ENCODE measurements at regions not wholly inside any gene's neighbourhood (a gene's known extent, or its start where the extent isn't known, plus 50 kb on each side); places are given as distances from the start of the nearest gene placed in this dataset.
A peak's percentile ranks its signal among the peaks of the same experiment; 100 is the strongest.

DNA sequence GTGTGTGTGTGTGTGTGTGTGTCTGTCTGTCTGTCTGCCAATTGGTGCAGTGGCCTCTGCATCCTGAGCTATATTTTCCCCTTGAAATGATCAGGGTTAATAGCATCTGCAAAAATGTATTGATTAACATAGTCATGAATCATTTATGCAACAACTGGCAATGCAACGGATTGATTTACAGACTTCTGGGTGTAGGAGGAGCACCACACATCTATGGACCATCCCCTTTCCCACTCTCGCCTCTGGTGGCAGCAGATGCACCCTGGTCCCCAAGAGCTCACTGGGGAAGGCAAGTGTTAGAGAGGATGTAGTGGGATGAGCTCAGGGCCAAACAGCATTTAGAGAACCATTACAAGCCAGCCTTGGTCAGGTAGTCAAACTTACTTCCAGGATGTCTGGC lies 272.7 kb upstream of the C2CD4B start:
- no peaks in the 10 kb centered on the region for H3K36me3 ChIP-seq (ENCODE audit: control insufficient read depth, insufficient read depth, low read length)
- H3K4me1 ChIP-seq (ENCODE audit: control insufficient read depth, insufficient read depth, low read length) = peaks cover 4% of the 10 kb centered on the region
- no peak overlapping the region for H3K4me3 ChIP-seq (ENCODE audit: low read depth, low read length)
- WGBS (ENCODE audit: insufficient coverage) = no CpG with 5 or more reads among the region's 2 CpGs
- no peaks in the 10 kb centered on the region for H3K9me3 ChIP-seq (ENCODE audit: control insufficient read depth, insufficient read depth, low read length)
- no peak overlapping the region for H3K27ac ChIP-seq (ENCODE audit: low read depth, low read length)
- no peaks in the 10 kb centered on the region for H3K27me3 ChIP-seq (ENCODE audit: control insufficient read depth, insufficient read depth, low read length)
- DNase-seq (ENCODE audit: low read depth in 4 of 6, low spot score in 6 of 6) = no peak

DNA sequence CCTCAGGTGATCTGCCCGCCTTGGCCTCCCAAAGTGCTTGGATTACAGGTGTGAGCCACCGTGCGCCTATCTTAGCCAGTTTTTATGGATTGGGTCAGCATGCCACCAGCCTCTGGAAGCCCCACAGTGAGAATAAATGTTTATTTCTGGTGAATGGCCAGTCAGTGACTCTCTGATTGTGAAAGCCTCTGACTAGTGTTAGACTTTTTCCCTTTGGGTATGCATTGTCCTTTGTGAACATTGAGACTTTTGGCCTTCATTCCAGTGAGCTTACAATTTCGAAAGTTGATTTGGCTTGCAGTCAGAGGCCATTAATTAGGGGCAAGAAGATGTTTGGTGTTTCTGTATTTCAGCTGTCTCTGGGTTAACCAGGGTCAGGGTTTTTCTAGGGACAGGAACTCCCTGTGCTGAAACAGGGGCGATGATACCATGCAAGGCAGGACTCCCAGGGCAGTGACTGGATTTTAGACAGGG lies 274.5 kb upstream of the C2CD4B start:
- 62% methylated on average over 5 of the region's 5 CpGs for WGBS (ENCODE audit: insufficient coverage)
- H3K36me3 ChIP-seq (ENCODE audit: control insufficient read depth, insufficient read depth, low read length) = no peaks in the 10 kb centered on the region
- no peaks in the 10 kb centered on the region for H3K9me3 ChIP-seq (ENCODE audit: control insufficient read depth, insufficient read depth, low read length)
- no peak for DNase-seq (ENCODE audit: low read depth in 4 of 6, low spot score in 6 of 6)
- H3K27me3 ChIP-seq (ENCODE audit: control insufficient read depth, insufficient read depth, low read length) = no peaks in the 10 kb centered on the region
- H3K27ac ChIP-seq (ENCODE audit: low read depth, low read length) = no peak overlapping the region
- H3K4me1 ChIP-seq (ENCODE audit: control insufficient read depth, insufficient read depth, low read length) = peaks cover 4% of the 10 kb centered on the region
- no peak overlapping the region for H3K4me3 ChIP-seq (ENCODE audit: low read depth, low read length)

DNA sequence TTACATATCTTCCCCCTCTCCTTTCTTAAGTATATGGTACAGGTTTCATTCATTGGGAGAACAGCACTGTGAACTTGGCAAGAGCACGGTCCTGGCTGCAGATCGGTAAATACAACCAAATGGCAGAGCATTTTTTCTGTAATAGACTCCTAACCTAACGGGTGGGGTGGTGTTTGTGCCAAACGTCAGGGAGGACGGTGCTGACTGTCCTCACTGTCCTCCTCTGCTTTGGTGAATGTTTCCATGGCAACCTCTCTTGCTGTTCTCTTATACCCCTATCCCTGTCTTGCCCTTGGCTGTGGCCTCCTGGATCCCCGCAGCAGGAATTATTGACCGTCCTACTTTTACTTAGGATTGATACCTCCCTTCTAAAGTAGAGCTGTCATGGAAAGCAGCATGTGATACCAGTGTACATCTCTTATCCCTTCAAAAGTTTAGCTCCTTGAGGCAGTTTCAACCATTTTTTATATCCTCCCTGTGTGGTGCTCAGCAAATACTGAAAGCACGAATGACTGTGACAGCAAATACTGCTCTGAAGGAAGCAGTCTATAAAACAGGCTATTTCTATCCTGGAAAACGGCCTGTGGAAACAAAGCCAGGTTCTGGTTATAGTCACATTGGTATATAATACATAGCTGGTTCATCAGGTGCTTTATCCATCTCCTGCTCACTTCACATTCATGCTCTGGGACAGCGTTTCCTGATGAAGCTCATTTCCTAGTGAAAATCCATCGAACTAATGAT lies 275.4 kb upstream of the C2CD4B start:
- no peak overlapping the region for H3K27ac ChIP-seq (ENCODE audit: low read depth, low read length)

DNA sequence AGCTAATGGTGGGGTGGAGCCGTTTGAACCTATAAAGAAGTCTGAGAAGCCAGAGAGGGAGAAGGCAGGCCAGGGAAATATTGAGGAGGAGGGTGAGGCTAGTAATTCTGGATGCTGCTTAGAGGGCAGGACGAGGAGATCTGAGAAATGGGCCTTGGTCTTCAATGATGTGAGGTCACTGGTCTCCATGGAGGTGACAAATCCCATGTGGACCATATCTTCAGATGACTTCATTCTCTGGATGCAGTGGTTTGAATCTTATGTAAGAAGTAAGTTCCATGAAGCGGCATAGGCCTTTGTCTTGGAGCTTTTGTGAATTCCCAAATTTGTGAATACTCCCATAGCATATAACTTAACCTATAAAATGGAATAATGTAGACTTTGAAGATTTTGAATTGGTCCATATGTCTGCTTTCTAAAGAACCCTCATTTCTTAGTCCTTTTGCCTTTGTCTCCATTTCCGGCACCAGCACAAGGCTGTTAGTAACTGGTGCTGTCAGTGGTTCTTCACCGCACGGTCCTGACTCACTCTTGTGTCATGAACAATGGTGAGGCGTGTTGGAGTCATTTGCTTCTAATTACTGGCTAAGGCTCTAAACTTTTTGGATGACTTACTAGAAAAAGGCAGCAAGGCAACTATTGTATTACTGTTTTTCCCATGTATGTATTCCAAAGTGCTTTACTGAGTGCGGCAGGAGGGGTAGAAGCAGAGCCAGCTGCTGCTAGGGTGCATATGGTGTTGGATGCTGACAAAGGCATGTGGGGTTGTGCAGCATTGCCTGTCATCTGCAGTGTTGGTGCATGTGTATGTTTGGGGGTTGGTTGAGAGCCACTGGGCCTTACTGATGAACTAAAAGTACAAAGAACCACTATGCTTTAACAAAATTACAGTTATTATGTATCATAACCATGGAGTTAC lies 279.3 kb upstream of the C2CD4B start:
- 65% methylated on average over 6 of the region's 8 CpGs for WGBS (ENCODE audit: insufficient coverage)
- no peak overlapping the region for H3K4me3 ChIP-seq (ENCODE audit: low read depth, low read length)
- no peaks in the 10 kb centered on the region for H3K9me3 ChIP-seq (ENCODE audit: control insufficient read depth, insufficient read depth, low read length)
- H3K36me3 ChIP-seq (ENCODE audit: control insufficient read depth, insufficient read depth, low read length) = no peaks in the 10 kb centered on the region
- no peak overlapping the region for H3K27ac ChIP-seq (ENCODE audit: low read depth, low read length)
- H3K27me3 ChIP-seq (ENCODE audit: control insufficient read depth, insufficient read depth, low read length) = no peaks in the 10 kb centered on the region
- H3K4me1 ChIP-seq (ENCODE audit: control insufficient read depth, insufficient read depth, low read length) = peaks cover 12% of the 10 kb centered on the region
- DNase-seq (ENCODE audit: low read depth in 4 of 6, low spot score in 6 of 6) = no peak

More for the DNA sequence above, 275.4 kb upstream of the C2CD4B start:
- Histone ChIP-seq H3K4me3 (ENCODE audit: low read depth, low read length) (no peak overlapping the region), H3K36me3 (ENCODE audit: control insufficient read depth, insufficient read depth, low read length) (no peaks in the 10 kb centered on the region), H3K27me3 (ENCODE audit: control insufficient read depth, insufficient read depth, low read length) (no peaks in the 10 kb centered on the region), H3K4me1 (ENCODE audit: control insufficient read depth, insufficient read depth, low read length) (peaks cover 4% of the 10 kb centered on the region), H3K9me3 (ENCODE audit: control insufficient read depth, insufficient read depth, low read length) (no peaks in the 10 kb centered on the region)
- WGBS (ENCODE audit: insufficient coverage) = 49% methylated on average over 6 of the region's 11 CpGs
- DNase-seq (ENCODE audit: low read depth in 4 of 6, low spot score in 6 of 6) = peak in 1 of 6 donors; percentile 64

DNA sequence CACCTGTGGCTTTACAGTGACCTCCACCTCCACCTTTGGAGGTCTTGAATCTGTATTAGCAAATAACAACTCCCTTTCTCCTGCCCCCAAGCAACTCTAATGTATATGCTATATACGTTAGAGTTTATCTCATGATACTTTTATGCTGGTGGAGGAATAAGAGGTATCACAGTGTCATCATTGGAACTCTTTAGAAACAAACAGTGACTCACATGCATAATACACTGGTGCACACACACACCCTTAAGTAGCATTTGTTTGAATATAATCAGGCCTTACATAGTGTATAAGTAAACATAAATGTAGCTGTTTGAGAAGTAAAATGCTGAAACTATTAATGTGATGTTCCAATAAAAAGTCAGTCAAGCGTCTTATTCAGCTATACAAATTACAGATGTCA lies 280.2 kb upstream of the C2CD4B start:
- WGBS (ENCODE audit: insufficient coverage) = no CpG with 5 or more reads among the region's 2 CpGs
- DNase-seq (ENCODE audit: low read depth in 4 of 6, low spot score in 6 of 6) = no peak
- peaks cover 12% of the 10 kb centered on the region for H3K4me1 ChIP-seq (ENCODE audit: control insufficient read depth, insufficient read depth, low read length)
- H3K4me3 ChIP-seq (ENCODE audit: low read depth, low read length) = no peak overlapping the region
- H3K36me3 ChIP-seq (ENCODE audit: control insufficient read depth, insufficient read depth, low read length) = no peaks in the 10 kb centered on the region
- no peaks in the 10 kb centered on the region for H3K9me3 ChIP-seq (ENCODE audit: control insufficient read depth, insufficient read depth, low read length)
- no peaks in the 10 kb centered on the region for H3K27me3 ChIP-seq (ENCODE audit: control insufficient read depth, insufficient read depth, low read length)
- no peak overlapping the region for H3K27ac ChIP-seq (ENCODE audit: low read depth, low read length)

DNA sequence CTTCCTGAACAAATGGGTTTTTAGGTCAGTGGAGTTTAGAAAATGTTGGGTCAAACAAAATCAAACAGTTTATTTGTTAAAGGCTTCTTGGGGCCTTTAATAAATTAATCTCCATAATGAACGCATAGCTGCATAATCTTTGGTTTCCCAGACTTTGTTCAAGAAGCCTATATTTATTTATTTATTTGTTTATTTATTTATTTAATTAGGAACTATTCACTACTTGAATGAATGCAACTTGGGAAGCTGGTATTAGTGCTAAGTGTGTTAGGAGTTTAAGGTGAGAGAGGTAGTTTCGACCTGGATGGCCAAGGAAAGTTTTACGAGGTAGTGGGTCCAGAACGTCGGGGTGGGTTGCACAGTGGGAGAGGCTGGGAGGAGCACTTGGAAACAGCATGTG lies 281.9 kb upstream of the C2CD4B start:
- Histone ChIP-seq H3K4me1 (ENCODE audit: control insufficient read depth, insufficient read depth, low read length) (peaks cover 14% of the 10 kb centered on the region), H3K4me3 (ENCODE audit: low read depth, low read length) (no peak overlapping the region), H3K27me3 (ENCODE audit: control insufficient read depth, insufficient read depth, low read length) (no peaks in the 10 kb centered on the region), H3K36me3 (ENCODE audit: control insufficient read depth, insufficient read depth, low read length) (no peaks in the 10 kb centered on the region), H3K9me3 (ENCODE audit: control insufficient read depth, insufficient read depth, low read length) (no peaks in the 10 kb centered on the region), H3K27ac (ENCODE audit: low read depth, low read length) (no peak overlapping the region)
- 84% methylated on average over 4 of the region's 5 CpGs for WGBS (ENCODE audit: insufficient coverage)
- no peak for DNase-seq (ENCODE audit: low read depth in 4 of 6, low spot score in 6 of 6)

DNA sequence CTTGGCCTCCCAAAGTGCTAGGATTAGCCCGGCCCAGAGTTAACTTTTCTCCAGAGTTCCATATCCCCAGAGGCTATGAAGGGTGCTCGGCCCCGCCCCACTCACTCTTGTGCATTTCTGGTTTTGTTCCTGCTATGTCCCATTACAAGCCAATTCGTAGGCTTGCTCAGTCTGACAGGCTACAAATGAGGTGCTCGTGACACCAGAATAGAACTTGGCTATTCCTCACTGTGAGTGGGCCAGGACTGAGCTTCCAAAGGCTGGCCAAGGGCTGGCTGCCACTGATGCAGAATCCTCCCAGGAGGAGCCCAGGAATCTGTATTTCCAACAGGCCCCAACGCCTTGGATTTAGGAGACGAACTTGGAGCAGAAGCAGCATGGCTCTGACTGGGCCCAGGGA lies 282.7 kb upstream of the C2CD4B start:
- H3K36me3 ChIP-seq (ENCODE audit: control insufficient read depth, insufficient read depth, low read length) = no peaks in the 10 kb centered on the region
- no peak overlapping the region for H3K27ac ChIP-seq (ENCODE audit: low read depth, low read length)
- peaks cover 15% of the 10 kb centered on the region for H3K4me1 ChIP-seq (ENCODE audit: control insufficient read depth, insufficient read depth, low read length)
- 80% methylated on average over 6 of the region's 7 CpGs for WGBS (ENCODE audit: insufficient coverage)
- H3K27me3 ChIP-seq (ENCODE audit: control insufficient read depth, insufficient read depth, low read length) = no peaks in the 10 kb centered on the region
- no peaks in the 10 kb centered on the region for H3K9me3 ChIP-seq (ENCODE audit: control insufficient read depth, insufficient read depth, low read length)
- no peak overlapping the region for H3K4me3 ChIP-seq (ENCODE audit: low read depth, low read length)
- no peak for DNase-seq (ENCODE audit: low read depth in 4 of 6, low spot score in 6 of 6)

DNA sequence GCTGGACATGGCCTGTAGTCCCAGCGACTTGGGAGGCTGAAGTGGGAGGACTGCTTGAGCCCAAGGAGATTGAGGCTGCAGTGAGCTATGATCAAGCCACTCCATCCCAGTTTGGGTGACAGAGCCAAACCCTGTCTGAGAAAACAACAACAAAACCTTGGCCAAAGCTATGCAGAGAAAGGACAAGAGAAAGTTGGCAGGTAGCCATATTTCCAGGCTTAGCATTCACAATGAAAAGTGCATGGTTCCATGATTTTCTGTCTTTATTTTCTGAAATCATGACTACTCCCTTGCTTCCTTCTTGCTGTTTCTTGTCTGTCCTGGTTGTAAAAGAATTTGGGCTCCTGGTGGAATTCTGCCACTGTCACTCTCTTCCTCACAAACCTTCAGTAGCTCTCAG lies 284.6 kb upstream of the C2CD4B start:
- peaks cover 3% of the 10 kb centered on the region for H3K36me3 ChIP-seq (ENCODE audit: control insufficient read depth, insufficient read depth, low read length)
- H3K4me1 ChIP-seq (ENCODE audit: control insufficient read depth, insufficient read depth, low read length) = peaks cover 25% of the 10 kb centered on the region
- H3K4me3 ChIP-seq (ENCODE audit: low read depth, low read length) = no peak overlapping the region
- WGBS (ENCODE audit: insufficient coverage) = 78% methylated on average over 1 of the region's 1 CpG
- DNase-seq (ENCODE audit: low read depth in 4 of 6, low spot score in 6 of 6) = no peak
- no peaks in the 10 kb centered on the region for H3K9me3 ChIP-seq (ENCODE audit: control insufficient read depth, insufficient read depth, low read length)
- no peak overlapping the region for H3K27ac ChIP-seq (ENCODE audit: low read depth, low read length)
- H3K27me3 ChIP-seq (ENCODE audit: control insufficient read depth, insufficient read depth, low read length) = no peaks in the 10 kb centered on the region

DNA sequence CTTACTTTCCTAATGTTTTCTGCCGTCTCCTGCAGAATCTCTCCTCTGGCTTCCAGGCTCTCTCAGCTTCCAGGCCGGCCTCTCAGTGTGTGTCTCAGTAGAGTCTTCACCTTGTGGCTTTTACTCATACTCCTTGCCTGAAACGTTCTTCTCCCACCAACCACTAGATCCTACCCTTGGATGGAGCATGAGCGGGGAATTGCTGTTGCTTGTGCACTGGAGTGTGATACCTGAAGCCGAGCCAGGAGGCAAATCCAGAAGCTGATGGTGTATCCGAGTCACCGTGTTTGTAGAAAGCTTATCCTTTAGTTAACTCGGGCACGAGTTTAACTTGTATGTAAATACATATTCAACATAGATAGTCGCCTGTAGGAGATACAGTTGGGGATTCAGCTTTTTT lies 285.0 kb upstream of the C2CD4B start:
- no peak overlapping the region for H3K27ac ChIP-seq (ENCODE audit: low read depth, low read length)
- H3K4me1 ChIP-seq (ENCODE audit: control insufficient read depth, insufficient read depth, low read length) = peaks cover 30% of the 10 kb centered on the region
- no peaks in the 10 kb centered on the region for H3K27me3 ChIP-seq (ENCODE audit: control insufficient read depth, insufficient read depth, low read length)
- no peak overlapping the region for H3K4me3 ChIP-seq (ENCODE audit: low read depth, low read length)
- no peak for DNase-seq (ENCODE audit: low read depth in 4 of 6, low spot score in 6 of 6)
- no peaks in the 10 kb centered on the region for H3K9me3 ChIP-seq (ENCODE audit: control insufficient read depth, insufficient read depth, low read length)
- 67% methylated on average over 3 of the region's 10 CpGs for WGBS (ENCODE audit: insufficient coverage)
- H3K36me3 ChIP-seq (ENCODE audit: control insufficient read depth, insufficient read depth, low read length) = peaks cover 3% of the 10 kb centered on the region
